Keratinocyte (primary cell): ENCODE measurements at regions not wholly inside any gene's neighbourhood (a gene's known extent, or its start where the extent isn't known, plus 50 kb on each side); places are given as distances from the start of the nearest gene placed in this dataset.

Source experiments
- CTCF ChIP-seq, 3 experiments: IDR thresholded peaks in 1 of 3; conservative IDR thresholded peaks in 1 of 3; optimal IDR thresholded peaks in 1 of 3; 2 replicates in 2 of 3; 3 replicates in 1 of 3; pipeline versions ENCODE3 to v1.5.1; 2011; ENCODE audit warnings: low read length in 3 of 3, mild to moderate bottlenecking in 3 of 3, moderate library complexity in 2 of 3, control low read depth in 1 of 3, inconsistent platforms in 1 of 3; ENCODE audit not compliant: insufficient read depth in 2 of 3; ENCODE audit errors: extremely low read depth in 1 of 3
- EZH2 ChIP-seq: IDR thresholded peaks from one replicate; pipeline ENCODE4 v1.6.1; 2012; ENCODE audit warnings: inconsistent platforms, mild to moderate bottlenecking, low read length, moderate library complexity

- TF ChIP-seq CTCF (optimal IDR thresholded peaks at IDR 0.05 in 1 of 3, IDR thresholded peaks at IDR 0.05 in 1 of 3, conservative IDR thresholded peaks at IDR 0.05 in 1 of 3; ENCODE audit: extremely low read depth in 1 of 3, insufficient read depth in 2 of 3, low read length in 3 of 3) (no peak), EZH2 (no peak)
These were observed 372.7 kb downstream of the CHSY3 start for GRCh38 chr5:130277002-130277401.
